ENCODE measurements at regions not wholly inside any gene's neighbourhood (a gene's known extent, or its start where the extent isn't known, plus 50 kb on each side); places are given as distances from the start of the nearest gene placed in this dataset.

GRCh38 chr3:124413393-124413792 lies 316.9 kb upstream of the UMPS start:
- no peak overlapping the region for H3K27ac ChIP-seq
- H3K4me1 ChIP-seq (ENCODE audit: insufficient read depth) = no peaks in the 10 kb centered on the region

GRCh38 chr3:124413989-124414598 lies 316.2 kb upstream of the UMPS start:
- DNase-seq = no peak
- Histone ChIP-seq H3K27me3 (no peaks in the 10 kb centered on the region), H3K4me1 (ENCODE audit: insufficient read depth) (no peaks in the 10 kb centered on the region), H3K27ac (no peak overlapping the region), H3K36me3 (no peaks in the 10 kb centered on the region), H3K9me3 (no peaks in the 10 kb centered on the region), H3K4me3 (no peak overlapping the region)
- WGBS, 3 donors = 62 to 72% (median 67%) methylated on average over 7 of the region's 7 CpGs
- TF ChIP-seq EP300 (IDR thresholded peaks at IDR 0.05) (no peak), CTCF (IDR thresholded peaks at IDR 0.05) (no peak), POLR2A (IDR thresholded peaks at IDR 0.05) (no peak)
- intact Hi-C loops (cut with DNase I) = no loop called here

More at GRCh38 chr3:124413393-124413792, 316.9 kb upstream of the UMPS start:
- no peak for TF ChIP-seq POLR2A (IDR thresholded peaks at IDR 0.05)
- no peak for TF ChIP-seq EP300 (IDR thresholded peaks at IDR 0.05)
- no peak for TF ChIP-seq CTCF (IDR thresholded peaks at IDR 0.05)
- H3K36me3 ChIP-seq = no peaks in the 10 kb centered on the region
- no peak overlapping the region for H3K4me3 ChIP-seq
- no peaks in the 10 kb centered on the region for H3K27me3 ChIP-seq
- 92 to 93% (median 93%) methylated on average over 9 of the region's 9 CpGs for WGBS, 3 donors
- DNase-seq = no peak
- no peaks in the 10 kb centered on the region for H3K9me3 ChIP-seq
- intact Hi-C loops (cut with DNase I) = no loop called here

GRCh38 chr3:124415446-124415960 lies 314.7 kb upstream of the UMPS start:
- intact Hi-C loops (cut with DNase I) = no loop called here
- WGBS, 3 donors = 95 to 100% (median 95%) methylated on average over 3 of the region's 3 CpGs
- no peak for TF ChIP-seq CTCF (IDR thresholded peaks at IDR 0.05)
- TF ChIP-seq EP300 (IDR thresholded peaks at IDR 0.05) = no peak
- TF ChIP-seq POLR2A (IDR thresholded peaks at IDR 0.05) = no peak

GRCh38 chr3:124419303-124419702 lies 310.9 kb upstream of the UMPS start:
- TF ChIP-seq POLR2A (IDR thresholded peaks at IDR 0.05) (no peak), EP300 (IDR thresholded peaks at IDR 0.05) (no peak), CTCF (IDR thresholded peaks at IDR 0.05) (no peak)
- no peaks in the 10 kb centered on the region for H3K4me1 ChIP-seq (ENCODE audit: insufficient read depth)
- H3K27me3 ChIP-seq = no peaks in the 10 kb centered on the region
- H3K9me3 ChIP-seq = no peaks in the 10 kb centered on the region
- DNase-seq = no peak
- H3K27ac ChIP-seq = no peak overlapping the region
- 84 to 87% (median 87%) methylated on average over 3 of the region's 3 CpGs for WGBS, 3 donors
- intact Hi-C loops (cut with DNase I) = no loop called here
- no peak overlapping the region for H3K4me3 ChIP-seq
- no peaks in the 10 kb centered on the region for H3K36me3 ChIP-seq

More at GRCh38 chr3:124415446-124415960, 314.7 kb upstream of the UMPS start:
- no peak overlapping the region for H3K4me3 ChIP-seq
- H3K36me3 ChIP-seq = no peaks in the 10 kb centered on the region
- no peaks in the 10 kb centered on the region for H3K27me3 ChIP-seq
- H3K4me1 ChIP-seq (ENCODE audit: insufficient read depth) = no peaks in the 10 kb centered on the region
- no peaks in the 10 kb centered on the region for H3K9me3 ChIP-seq
- no peak for DNase-seq
- no peak overlapping the region for H3K27ac ChIP-seq
